Urothelium cell line (cell line): ENCODE measurements at regions not wholly inside any gene's neighbourhood (a gene's known extent, or its start where the extent isn't known, plus 50 kb on each side); places are given as distances from the start of the nearest gene placed in this dataset.
A peak's percentile ranks its signal among the peaks of the same experiment; 100 is the strongest.
"Not testable (repeated sequence)": the region's sequence is repeated elsewhere in the genome, so short reads cannot be mapped to it uniquely, and the experiment has no call there.

Experiments
- DNase-seq: peaks from one replicate; pipeline ENCODE4 v3.0.0; 2011; ENCODE audit warnings: low spot score, mixed read lengths
- FAIRE-seq: peaks from 2 replicates; lab custom pipeline; 2011; peaks lifted over from hg19 to GRCh38; lab: Jason Lieb, UNC

- no peak for DNase-seq
- FAIRE-seq, result no peak
Observed at GRCh38 chr10:8412541-8412940, 358.1 kb downstream of the GATA3 start.

- FAIRE-seq, DNase-seq: not testable (repeated sequence)
Observed at GRCh38 chr10:8415029-8415428, 360.5 kb downstream of the GATA3 start.

- no peak for FAIRE-seq
Observed at GRCh38 chr10:8416192-8416701, 361.8 kb downstream of the GATA3 start.

DNA sequence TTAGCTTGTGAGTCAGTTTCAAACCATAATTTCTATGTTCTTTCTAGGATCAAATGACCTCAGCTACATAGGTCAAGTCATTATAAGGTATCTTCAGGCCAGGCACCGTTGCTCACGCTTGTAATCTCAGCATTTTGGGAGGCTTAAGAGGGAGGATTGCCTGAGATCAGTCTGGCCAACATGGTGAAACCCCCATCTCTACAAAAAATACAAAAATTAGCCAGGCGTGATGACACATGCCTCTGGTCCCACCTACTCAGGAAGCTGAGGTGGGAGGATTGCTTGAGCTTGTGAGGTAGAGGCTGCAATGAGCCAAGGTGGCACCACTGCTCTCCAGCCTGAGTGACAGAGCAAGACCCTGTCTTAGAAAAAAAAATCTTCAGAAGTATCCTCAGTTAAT is 362.3 kb downstream of the GATA3 start:
- DNase-seq (no peak), FAIRE-seq (no peak)

More at GRCh38 chr10:8416192-8416701, 361.8 kb downstream of the GATA3 start:
- DNase-seq, result no peak

GRCh38 chr10:8417631-8418030 is 363.1 kb downstream of the GATA3 start:
- FAIRE-seq, result no peak
- no peak for DNase-seq

DNA sequence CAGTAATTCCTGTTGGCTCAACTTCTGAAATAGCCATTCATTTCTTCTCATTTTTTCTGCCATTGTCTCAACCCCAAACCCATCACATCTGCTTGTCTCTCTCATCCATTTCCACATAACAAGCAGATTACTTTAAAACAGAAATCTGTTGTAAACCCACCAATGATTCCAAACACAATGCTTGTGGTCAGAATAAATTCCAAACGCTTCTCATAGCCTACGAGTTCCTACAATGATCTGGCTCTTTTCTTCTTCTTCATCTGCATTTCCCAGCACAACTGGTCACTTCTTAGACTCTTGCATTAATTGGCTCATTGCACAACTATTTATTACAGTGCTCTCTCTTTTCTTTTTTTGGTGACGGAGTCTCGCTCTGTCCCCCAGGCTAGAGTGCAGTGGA is 364.1 kb downstream of the GATA3 start:
- FAIRE-seq (no peak), DNase-seq (peak; percentile 39)

DNA sequence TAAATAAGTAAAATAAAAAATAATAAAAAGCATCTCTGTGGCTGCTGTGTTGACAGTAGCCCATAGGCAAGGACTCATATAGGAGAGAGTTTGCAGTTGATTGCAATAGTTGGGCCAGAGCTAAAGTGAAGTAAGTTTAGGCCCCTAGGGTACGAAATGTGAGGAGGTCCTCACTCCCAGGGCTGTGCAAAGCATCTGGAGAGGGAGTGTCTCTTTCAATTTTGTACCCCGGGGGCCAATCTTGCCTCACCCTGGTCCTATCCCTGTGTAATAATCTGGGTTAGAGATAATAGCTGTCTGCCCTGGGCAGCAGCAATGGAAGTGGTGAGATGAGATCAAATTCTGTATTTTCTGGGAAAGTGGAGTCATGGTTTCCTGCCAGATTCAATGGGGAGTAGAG is 365.7 kb downstream of the GATA3 start:
- DNase-seq (no peak), FAIRE-seq (no peak)

- DNase-seq (no peak), FAIRE-seq (no peak)
Observed at GRCh38 chr10:8424555-8425211, 370.2 kb downstream of the GATA3 start.

GRCh38 chr10:8428654-8429053 is 374.2 kb downstream of the GATA3 start:
- FAIRE-seq (no peak), DNase-seq (no peak)

DNA sequence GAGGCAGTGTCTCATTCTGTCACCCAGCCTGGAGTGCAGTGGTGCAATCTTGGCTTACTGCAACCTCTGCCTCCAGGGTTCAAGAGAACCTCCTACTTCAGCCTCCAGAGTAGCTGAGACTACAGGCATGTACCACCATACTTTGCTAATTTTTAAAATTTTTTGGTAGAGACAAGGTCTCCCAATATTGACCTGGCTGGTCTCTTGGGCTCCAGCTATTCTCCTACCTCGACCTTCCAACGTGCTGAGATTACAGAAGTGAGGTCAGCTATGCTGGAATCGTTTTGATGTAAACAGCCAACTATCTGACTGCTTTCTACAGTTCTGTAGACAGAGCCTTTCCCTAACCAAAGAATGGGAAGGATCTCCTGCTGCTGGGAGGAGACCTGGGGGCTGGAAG is 375.8 kb downstream of the GATA3 start:
- no peak for DNase-seq
- no peak for FAIRE-seq

DNA sequence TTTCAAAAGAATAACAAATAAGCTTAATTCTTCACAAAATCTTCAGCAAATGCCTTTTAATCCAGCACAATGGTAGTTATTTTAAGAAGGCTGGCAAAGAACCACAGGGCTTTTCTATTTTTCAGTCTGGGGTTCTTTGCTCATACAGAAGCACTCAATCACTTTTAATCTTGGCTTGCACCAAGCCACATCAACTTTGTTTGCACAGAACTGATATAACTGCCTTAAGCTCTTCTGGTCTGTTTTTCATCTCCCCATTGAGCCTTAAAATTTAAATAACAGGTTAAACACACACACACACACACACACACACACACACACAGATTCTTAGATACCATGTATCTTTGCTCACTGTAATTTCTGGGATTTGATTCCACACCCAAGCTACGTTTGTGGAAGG is 377.0 kb downstream of the GATA3 start:
- DNase-seq (no peak), FAIRE-seq (no peak)

- FAIRE-seq (no peak), DNase-seq (peak; percentile 12)
Observed at GRCh38 chr10:8435186-8436055, 380.9 kb downstream of the GATA3 start.

- no peak for DNase-seq
- FAIRE-seq, result no peak
Observed at GRCh38 chr10:8437896-8438295, 383.4 kb downstream of the GATA3 start.

DNA sequence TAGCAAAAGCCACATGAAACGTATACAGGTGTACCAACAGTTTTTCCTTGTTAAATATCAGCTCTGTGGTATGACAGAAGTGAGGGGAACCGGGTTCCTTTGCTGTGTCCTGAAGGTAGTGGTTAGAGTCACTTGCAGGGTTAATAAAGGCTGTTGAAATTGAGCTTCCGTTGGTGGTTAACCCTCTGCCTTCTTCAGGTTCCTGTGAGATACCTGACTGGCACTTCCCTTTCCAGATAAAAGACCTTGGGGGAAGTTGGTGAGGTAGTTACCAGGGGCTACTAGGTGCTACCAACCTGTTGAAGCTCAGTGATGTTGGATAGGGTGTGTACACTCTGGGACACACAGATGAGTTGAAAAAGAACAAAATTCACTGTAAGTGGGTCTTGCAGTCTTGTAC is 384.1 kb downstream of the GATA3 start:
- FAIRE-seq (no peak), DNase-seq (no peak)

- no peak for FAIRE-seq
- DNase-seq, result no peak
Observed at GRCh38 chr10:8439040-8439439, 384.6 kb downstream of the GATA3 start.

DNA sequence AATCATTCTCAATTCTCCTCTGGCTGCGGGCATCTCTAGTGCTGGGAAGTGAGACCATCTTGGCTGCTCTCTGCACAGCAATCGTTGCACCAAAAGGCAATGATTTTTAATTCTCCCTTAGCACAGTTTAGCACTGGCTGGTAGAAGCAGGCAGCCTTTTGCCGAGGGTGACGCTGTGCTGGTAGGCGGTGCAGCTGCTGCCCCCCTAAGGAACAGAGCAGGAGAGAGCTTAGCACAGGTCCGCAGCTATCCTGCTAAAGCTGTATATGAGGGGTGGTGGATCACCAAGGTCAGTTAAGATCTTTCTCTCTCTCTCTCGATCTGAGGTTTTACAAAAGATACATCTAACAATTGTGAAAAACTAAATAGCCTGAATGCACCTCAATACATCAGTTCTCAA is 390.1 kb downstream of the GATA3 start:
- DNase-seq, result no peak
- FAIRE-seq, result no peak

DNA sequence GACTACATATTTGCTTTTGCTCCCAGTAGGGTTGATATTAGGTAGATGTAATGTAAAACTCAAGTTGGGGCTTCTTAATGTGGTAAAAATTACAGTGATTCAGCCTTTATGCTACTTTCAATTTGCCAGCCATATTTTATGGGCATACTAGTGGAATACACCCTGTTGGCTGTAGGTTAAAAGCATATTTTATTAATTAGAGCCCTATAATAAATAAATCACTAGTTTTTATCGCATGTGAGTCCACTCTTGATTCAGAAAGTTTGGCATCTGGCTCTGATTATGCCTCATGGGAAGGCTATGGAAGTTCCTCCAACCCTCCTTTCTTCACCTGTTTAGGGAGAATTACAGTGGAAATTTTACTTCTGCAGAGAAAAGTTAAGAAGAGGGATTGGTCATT is 390.9 kb downstream of the GATA3 start:
- FAIRE-seq (no peak), DNase-seq (no peak)

DNA sequence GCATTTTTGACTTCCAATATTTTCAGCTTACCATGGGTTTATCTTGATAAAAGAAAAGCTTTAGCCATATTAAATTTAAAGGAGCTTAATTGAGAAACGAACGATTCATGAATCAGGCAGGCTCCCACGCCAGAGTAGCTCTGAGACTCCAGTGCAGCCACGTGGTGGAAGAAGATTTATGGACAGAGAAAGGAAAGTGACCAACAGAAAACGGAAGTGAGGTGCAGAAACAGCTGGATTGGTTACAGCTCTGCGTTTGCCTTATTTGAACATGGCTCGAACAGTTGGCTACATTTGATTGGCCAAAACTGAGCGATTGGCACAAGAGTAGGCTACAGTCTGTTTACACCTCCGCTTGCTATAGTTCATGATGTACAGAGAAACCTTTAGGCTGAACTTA is 395.4 kb downstream of the GATA3 start:
- no peak for FAIRE-seq
- DNase-seq, result no peak

DNA sequence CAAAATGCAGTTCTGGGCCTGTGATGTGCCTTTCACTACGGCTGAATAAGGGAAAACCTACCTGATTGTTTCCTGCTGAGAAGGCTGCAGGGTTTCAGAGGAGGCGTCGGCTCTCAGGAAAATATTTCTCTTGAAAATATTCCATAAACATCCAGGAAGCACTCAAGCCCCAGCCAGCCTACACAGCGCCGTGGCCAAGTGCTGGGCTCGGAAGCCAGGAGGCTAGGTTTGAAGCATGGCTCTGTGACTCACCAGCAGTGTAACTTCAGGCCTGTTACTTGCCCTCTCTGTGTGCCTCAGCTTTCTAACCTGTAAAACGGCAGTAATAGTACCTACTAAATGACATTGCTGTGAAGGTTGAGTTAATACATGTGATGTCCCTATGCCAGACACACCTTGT is 399.1 kb downstream of the GATA3 start:
- DNase-seq (peak; percentile 27), FAIRE-seq (no peak)

- DNase-seq (no peak), FAIRE-seq (no peak)
Observed at GRCh38 chr10:8454357-8454756, 399.9 kb downstream of the GATA3 start.

GRCh38 chr10:8455181-8455580 is 400.7 kb downstream of the GATA3 start:
- DNase-seq, result no peak
- FAIRE-seq, result no peak

GRCh38 chr10:8456386-8456785 is 401.9 kb downstream of the GATA3 start:
- FAIRE-seq (no peak), DNase-seq (no peak)
